GM18858 (cell line): ENCODE measurements at regions not wholly inside any gene's neighbourhood (a gene's known extent, or its start where the extent isn't known, plus 50 kb on each side); places are given as distances from the start of the nearest gene placed in this dataset.

ENCODE experiments used
- ATAC-seq: cut with Tn5 transposase; IDR thresholded peaks from one replicate; pipeline ENCODE4 v1.9.1; 2021; ENCODE audit not compliant: unreplicated experiment

DNA sequence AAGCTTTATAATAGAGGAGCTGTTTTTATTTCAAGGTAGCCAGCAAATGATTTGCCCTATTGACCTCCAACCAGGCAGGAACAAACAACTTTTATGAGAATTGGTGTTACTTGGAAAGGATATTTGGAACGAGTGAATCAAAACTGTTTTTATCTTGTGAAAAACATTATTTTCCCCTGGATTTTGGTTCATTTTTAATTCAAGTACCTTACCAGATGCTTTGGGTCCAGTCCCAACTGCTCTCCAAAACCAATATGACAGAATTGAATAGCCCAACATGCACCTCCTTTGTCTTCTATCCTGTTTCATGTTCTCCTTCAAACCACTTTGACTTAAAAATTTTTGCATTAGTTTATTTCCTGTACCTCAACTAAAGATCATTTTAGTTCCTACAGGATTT, 178.6 kb upstream of the RBMS1 start:
- no peak for ATAC-seq

DNA sequence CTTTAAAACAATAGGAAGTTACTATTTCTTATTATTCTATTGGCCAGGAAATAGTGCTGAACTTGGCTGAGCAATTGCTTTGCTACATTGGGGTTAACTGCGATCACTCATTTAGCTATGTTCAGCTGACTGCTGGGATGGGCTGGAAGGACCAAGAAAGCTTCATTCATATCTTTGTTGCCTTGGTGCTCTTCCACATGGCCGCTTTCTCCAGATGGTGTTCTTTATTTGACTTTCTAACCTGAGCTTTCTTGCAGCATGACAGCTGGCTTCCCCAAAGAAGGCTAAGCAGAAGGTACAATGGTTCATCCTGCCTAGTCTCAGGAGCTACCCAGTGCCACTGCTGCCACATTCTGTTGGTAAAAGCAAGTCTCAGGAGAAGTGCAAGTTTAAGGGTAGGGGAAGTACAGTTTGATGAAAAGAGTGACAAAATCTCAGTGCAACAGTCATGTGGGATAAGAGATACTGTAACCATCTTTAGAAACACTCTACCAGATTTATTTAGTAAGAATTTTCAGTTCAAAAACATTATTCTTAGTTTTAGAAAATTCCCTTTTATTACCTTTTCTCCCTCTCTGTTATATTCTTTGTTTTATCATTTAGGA, 180.6 kb upstream of the RBMS1 start:
- no peak for ATAC-seq

DNA sequence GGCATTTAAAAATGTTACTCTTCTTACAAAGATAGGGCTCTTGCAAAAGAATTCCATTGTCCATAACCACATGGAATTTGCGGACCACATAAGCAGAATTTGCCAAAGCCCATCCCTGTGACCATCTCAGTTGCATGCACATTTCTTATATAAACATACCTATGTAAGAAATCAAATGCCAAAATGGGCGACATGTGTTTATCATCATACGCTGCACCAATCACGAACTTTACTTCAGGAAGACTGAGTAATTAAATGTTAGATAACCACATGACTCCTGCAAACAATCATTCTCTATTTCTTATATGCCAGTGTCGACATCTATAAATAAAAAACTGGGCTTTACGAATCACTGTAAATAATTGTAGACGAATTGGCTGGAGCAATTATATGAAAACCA, 186.1 kb upstream of the RBMS1 start:
- ATAC-seq, result no peak

DNA sequence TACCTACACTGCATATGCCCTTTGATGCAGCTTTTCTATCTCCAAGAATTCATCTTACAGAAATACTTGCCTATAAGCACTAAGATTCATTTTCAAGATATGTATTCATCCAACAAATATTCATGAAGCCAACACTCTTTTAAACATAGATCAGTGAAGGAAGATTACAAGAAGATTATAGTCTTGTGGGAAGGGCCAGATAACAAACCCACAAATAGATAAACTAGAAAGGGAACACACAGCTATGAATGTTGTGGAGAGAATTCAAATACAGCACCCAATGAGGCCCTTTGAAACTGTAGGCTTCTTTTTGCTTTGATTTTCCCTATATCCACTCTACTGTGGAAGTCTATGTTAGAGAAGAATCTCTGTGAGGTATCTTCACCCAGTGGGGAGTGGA, 186.7 kb upstream of the RBMS1 start:
- ATAC-seq, result no peak

DNA sequence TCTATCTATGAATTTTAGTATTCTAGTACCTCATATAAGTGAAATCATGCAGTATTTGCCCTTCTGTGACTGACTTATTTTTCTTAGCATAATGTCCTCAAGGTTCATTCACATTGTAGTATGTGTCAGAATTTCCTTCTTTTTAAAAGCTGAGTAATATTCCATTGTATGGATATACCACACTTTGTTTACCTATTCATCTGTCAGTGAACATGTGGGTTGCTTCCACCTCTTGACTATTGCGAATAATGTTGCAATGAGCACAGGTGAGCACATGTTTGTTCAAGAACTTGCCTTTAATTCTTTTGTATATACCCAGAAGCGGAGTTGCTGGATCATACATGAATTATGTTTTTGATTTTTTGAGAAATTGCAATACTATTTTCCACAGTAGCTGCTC, 187.4 kb upstream of the RBMS1 start:
- no peak for ATAC-seq

DNA sequence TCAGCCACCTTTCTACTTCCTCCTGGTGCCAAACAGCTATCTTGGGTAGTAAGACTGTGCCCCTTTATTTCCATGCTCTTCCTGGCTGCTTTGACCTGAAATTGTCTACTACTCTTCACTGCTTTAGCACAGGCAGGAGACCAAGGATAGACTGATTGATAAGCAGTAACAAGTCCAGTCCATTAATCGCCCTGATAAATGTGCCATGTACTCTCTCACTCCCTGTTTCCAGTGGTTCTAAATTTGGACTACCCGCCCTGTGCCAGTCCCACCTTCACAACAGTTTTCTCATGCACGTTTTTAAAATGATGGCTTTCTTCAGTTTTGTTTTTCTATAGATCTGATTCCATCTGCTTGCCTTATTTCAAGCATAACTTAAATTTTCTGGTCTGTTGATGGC, 189.6 kb upstream of the RBMS1 start:
- ATAC-seq, result no peak

DNA sequence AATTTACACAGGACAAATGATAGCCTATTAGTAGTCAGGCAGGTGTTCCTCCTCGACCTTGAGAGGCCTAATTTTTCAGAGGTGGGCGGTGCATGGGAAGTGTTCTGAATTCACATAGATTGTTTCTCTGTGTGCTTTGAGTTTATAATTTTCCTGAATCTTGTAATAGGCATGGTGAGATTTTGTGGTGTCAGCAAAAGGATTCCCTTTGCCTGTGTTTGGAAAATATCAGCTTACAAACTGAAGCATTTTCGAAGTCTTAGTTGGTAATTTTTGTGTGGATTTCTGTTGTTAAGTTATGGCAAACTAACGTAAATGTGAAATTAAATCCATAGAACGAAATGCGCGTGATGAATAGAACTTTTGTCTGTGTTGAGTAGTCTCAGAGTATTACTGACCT, 194.0 kb upstream of the RBMS1 start:
- ATAC-seq, result no peak

DNA sequence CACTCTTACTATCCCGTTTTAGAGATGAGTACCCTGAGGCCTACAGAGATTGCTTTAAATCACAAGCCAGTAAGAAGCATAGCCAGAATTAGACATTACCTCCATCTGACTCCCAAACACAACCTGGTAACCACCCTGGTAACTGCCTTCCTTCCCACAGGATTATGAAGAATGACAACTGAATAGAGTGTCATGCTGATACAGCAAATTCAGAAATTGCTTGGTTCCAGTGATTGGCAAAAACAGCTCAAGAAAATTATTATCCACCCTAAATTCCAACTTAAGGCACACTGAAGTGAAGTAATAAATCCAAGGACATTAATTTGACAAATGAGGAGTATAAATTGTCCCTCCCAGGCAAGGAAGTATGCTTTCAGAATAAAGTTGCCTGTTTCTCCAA, 195.8 kb upstream of the RBMS1 start:
- no peak for ATAC-seq

DNA sequence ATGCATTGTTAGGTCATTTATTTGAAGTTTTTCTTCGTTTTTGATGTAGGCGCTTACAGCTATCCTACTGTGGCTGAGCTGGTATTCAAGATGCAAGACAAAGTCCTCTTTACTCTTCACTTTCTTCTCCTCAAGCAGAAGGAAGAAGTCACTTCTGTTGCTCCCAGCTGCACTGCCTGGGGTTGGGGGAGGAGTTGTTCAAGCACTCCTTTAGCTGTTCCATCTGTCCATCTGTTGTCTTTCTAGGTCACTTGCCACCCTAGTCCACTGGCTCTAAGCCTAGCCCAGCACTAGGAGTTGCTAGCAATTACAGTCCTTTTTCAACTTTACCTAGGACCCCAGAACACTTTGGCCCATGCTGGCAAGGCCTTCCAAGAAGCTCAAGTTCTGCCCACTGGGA, 200.6 kb upstream of the RBMS1 start:
- no peak for ATAC-seq

DNA sequence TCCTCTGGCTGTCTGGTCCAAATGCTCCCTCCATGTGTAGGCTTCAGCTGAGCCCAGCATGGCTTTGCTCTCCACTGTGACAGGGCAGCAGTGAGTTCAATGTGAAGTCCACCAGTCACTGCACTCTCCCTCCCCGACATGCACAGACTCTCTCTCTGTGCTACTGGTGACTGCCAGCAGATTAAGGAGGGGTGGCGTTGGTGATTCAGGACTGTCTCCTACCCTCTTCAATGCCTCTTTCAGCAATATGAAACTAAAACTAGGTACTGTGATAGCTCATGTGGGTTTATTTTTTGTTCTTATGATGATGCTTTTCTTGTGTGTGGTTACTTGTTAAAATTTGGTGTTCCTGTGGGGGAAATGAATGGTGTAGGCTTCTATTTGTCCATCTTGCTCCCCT, 201.0 kb upstream of the RBMS1 start:
- ATAC-seq, result no peak

DNA sequence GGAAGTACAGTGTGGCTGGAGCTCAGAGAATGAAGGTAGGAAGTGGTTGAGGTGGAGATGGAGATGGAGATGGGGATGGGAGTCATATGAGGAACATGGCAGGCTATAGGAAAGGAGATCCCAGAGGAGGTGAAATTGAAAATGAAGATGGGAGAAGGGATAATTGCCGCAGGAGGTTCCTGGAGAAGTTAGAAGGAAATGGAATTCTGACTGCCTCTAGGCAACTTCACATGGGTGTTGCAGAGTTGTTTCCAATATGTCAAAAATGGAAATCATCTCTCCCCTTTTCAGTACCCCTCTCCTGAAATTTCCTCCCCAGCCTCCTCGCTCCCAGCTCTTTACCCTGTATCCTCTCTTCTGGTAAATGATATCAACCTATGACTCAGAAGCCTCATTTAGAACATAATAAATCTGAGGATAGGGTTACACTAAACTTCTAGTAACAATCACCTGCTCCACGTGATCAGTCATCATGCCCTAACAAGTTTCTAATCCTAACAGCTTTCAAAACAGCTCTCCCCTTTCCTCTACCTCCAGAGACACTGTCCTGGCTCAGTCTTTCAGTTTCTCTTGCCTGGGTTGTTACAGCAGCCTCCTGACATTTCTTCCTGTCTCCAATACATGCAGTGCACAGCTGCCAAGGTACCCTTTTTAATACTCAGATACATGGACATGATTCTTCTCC, 201.9 kb upstream of the RBMS1 start:
- ATAC-seq, result no peak

DNA sequence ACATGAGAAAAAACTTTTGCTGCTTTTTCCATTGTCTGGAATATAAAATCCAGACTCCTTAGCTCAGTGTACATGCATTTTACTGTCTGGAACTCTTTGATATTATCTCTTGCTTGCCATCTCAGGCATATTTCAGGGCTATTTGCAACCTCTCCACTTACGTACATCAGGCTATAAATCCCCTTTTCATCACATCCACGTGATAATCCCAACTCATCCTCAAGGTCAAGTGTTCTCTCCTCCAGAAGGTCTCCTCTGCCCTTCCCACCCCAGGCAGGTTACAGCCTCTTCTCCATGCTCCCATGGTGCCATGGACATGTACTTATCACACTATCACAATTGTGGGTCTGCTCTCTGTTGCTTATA, 202.5 kb upstream of the RBMS1 start:
- no peak for ATAC-seq

DNA sequence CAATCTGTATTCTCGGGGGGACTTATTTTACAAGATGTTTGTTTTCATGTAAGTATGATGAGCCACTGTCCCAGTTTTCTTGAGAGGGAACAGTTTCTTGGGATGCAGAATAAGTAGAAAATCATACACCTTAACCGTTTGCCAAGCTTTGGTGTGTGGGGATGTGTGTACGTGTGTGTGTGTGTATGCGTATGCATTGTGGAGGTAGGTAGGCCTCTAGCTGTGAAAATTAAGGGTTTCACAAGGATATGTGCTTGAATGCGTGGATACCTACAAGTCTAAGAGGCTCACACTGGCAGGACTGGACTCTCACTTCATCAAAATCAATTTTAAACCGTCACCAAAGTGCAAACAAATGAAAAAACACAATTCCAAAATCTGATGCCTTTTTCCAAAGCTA, 204.2 kb upstream of the RBMS1 start:
- no peak for ATAC-seq

DNA sequence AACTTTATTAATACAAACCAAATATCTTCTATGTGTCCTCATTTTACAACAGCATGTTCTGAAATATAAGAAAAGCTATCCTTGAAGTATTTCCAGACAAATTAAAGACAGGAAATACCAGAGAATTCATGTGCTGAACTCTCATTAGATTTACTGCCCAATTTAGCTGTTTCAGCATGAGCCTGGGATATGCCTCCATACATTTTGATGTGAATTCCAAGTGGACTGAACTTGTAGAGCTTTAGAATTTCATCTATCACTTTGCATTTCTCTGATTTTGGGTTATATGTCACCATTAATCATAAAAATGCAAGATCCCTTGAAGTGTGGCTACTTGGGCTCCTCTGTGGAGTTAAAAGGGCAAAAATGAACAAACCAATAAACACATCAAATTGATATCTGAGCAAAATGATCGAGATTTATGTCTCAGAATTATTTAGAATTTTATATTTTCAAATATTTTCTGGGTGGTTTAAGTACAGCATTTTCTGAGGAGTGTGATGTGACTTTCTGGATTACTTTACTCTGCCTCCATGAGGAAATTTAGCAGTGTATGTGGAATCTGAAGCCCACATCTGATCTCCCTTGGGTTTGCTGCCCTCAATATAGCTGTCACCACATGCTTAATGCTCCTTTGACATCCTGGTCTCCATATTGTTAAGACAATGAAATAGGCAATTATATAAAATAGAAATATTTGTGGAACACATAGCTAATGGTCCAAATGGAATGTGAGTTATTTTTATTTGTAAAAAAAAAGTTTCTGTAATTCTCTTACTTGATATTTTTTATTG, 206.6 kb upstream of the RBMS1 start:
- ATAC-seq, result no peak

DNA sequence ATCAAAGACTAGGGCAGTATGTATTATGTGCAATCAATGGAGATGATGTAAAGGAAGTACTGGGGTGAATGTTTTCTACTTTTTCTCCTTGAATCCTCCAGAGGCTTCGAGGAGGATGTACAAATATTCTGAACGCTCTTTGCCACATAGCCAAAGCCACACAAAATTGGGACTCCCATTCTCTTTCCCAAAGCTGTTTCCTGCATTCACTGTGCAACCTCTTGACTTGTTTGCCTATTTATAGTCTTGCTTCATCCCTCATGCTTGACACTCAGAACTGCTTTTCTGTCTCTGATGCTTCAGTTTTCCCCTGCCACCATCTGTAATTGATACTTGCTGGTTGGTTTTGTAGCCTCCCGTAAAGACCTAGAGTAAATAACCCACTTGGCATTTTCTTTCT, 208.2 kb upstream of the RBMS1 start:
- ATAC-seq, result no peak

DNA sequence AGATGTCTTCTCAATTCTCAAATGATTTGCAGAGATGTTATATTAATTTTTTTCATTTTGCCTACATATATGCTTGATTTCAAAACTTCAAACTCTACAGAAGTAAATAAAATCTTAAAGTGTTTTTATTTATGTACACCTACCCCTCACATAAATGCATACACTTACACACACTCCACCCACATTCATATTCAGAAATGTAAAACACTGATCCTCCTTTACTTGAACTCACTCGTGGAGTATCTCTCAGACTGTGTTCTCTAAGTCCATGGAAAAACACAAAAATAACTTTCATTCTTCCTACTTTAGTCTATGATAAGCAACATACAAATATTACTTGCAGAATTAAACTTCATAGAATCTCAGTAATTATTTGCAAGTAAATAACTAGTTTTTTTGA, 209.1 kb upstream of the RBMS1 start:
- no peak for ATAC-seq

DNA sequence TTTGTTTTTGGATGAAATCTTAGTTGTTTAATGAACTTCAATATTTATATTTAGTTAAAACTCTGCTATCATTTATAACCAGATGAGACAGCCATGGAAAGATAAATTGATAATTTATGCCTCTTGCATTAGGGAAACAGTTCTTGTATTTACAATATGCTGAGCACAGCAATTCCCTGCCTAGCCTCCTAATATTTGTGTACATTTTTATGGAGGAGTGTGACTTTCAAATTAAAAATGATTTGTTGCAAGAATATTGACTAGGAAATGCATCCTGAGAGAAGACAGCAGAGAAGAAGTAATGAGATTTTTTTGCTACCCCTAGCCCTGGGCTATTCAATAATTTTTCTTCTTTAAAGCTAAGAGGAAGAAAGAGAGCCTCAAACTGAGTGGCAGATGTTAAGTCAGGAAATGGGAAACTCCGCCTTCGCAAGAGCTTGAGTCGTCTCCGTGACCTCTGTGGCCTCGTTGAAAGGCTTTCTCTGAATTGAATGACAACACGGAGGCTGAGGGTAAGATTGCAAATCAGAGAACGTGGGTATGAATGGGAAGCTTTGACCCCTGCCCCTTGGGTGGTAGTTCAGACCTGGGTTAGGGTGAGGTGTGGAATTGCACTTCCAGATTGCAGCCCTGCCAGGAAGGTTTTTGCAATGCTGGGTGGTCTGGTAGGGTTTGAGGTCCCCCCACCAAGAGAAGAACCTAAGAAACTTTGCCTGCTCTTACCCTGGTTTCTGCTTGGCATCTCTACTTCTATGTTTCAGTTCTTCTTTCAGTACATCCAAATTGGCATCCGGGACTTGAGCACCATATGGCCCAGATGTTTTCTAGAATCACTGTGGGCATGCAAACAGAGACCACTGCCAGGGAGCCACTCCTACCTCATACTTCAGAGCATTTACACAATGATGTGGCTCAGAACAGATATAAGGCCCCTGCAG, 210.3 kb upstream of the RBMS1 start:
- ATAC-seq, result peak; percentile 81

DNA sequence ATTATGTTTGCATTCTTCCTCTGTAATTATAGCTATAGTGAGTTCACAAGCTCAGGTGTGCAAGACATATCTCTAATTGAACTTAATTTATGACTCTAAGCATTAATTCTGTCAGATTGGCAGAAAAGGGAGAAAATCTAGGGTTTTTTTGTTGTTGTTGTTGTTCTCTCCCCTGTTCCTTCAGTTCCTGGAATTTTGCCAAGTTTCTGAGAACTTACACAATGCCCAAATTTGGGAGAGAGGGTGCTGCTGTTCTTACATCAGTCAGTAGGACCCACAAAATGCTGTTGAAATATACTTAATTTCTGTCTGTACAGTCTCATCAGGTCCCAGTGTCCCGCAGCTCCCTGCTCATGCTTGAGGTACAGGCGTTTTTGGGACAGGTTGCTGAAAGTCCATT, 221.8 kb upstream of the RBMS1 start:
- ATAC-seq, result no peak

DNA sequence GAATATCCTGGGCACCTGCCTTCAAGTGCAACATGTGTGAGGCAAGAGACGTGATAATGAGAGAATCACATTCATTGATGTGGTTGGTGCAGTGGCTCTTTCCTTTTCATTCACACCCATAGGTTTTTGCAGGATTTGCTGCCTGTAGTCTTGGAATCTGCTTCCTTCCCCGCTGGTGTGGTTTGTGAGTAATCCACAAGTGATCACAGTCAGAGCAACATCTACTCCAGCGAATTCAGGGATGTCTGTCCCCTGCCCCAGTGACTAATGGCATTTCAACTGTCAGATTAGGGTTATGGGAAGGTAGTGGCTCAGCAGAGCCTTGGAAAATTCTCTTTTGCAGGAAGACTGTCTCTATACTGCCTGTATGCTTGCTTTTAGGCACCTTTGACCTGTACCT, 225.5 kb upstream of the RBMS1 start:
- ATAC-seq, result no peak

DNA sequence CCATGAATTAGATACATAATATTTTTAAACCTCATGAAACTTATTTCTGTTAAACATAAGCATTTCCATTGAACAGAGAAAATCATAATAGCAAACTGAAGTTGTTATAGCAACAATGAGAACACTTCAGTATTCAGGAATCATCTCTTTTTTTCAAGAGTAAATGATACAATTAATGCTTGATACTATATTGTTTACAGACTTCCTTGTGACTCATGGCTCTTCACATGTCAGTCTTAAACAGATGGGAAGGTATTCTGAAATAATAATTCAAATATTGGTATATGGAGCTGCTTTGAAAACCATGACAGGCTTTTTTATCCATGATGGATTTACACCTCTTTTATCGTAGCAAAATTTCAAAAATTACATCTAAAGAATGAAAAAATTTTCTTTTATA, 226.5 kb upstream of the RBMS1 start:
- ATAC-seq, result no peak
